ENCODE measurements at regions not wholly inside any gene's neighbourhood (a gene's known extent, or its start where the extent isn't known, plus 50 kb on each side); places are given as distances from the start of the nearest gene placed in this dataset.

- H3K36me3 ChIP-seq = no peaks in the 10 kb centered on the region
- DNase-seq (ENCODE audit: low read depth in 1 of 2, low spot score in 1 of 2) = no peak
- H3K4me1 ChIP-seq (ENCODE audit: low read depth) = no peaks in the 10 kb centered on the region
- no peak overlapping the region for H3K4me3 ChIP-seq
- no peak overlapping the region for H3K27ac ChIP-seq
- H3K9me3 ChIP-seq (ENCODE audit: low read depth) = no peaks in the 10 kb centered on the region
- peaks cover 10% of the 10 kb centered on the region for H3K27me3 ChIP-seq
- no peak for TF ChIP-seq CTCF (IDR thresholded peaks at IDR 0.05; ENCODE audit: low read depth, low read length)
Measured at GRCh38 chr16:80166082-80166481, 374.7 kb upstream of the DYNLRB2 start.

- DNase-seq (ENCODE audit: low read depth in 1 of 2, low spot score in 1 of 2) = no peak
- H3K27me3 ChIP-seq = peaks cover 6% of the 10 kb centered on the region
- H3K27ac ChIP-seq = no peak overlapping the region
- H3K36me3 ChIP-seq = no peaks in the 10 kb centered on the region
- TF ChIP-seq CTCF (IDR thresholded peaks at IDR 0.05; ENCODE audit: low read depth, low read length) = no peak
- no peaks in the 10 kb centered on the region for H3K4me1 ChIP-seq (ENCODE audit: low read depth)
- H3K9me3 ChIP-seq (ENCODE audit: low read depth) = no peaks in the 10 kb centered on the region
- no peak overlapping the region for H3K4me3 ChIP-seq
Measured at GRCh38 chr16:80164966-80165550, 375.7 kb upstream of the DYNLRB2 start.

- no peak for TF ChIP-seq CTCF (IDR thresholded peaks at IDR 0.05; ENCODE audit: low read depth, low read length)
- no peaks in the 10 kb centered on the region for H3K9me3 ChIP-seq (ENCODE audit: low read depth)
- H3K27ac ChIP-seq = no peak overlapping the region
- H3K4me1 ChIP-seq (ENCODE audit: low read depth) = no peaks in the 10 kb centered on the region
- no peaks in the 10 kb centered on the region for H3K36me3 ChIP-seq
- no peak for DNase-seq (ENCODE audit: low read depth in 1 of 2, low spot score in 1 of 2)
- H3K27me3 ChIP-seq = no peaks in the 10 kb centered on the region
- H3K4me3 ChIP-seq = no peak overlapping the region
Measured at GRCh38 chr16:80163339-80163738, 377.5 kb upstream of the DYNLRB2 start.

GRCh38 chr16:80161799-80162739 lies 378.7 kb upstream of the DYNLRB2 start:
- Histone ChIP-seq H3K27me3 (no peaks in the 10 kb centered on the region), H3K4me1 (ENCODE audit: low read depth) (no peaks in the 10 kb centered on the region), H3K36me3 (no peaks in the 10 kb centered on the region), H3K4me3 (no peak overlapping the region), H3K9me3 (ENCODE audit: low read depth) (no peaks in the 10 kb centered on the region), H3K27ac (no peak overlapping the region)
- TF ChIP-seq CTCF (IDR thresholded peaks at IDR 0.05; ENCODE audit: low read depth, low read length) = no peak
- DNase-seq (ENCODE audit: low read depth in 1 of 2, low spot score in 1 of 2) = no peak

- H3K27ac ChIP-seq = no peak overlapping the region
- H3K9me3 ChIP-seq (ENCODE audit: low read depth) = no peaks in the 10 kb centered on the region
- H3K36me3 ChIP-seq = no peaks in the 10 kb centered on the region
- TF ChIP-seq CTCF (IDR thresholded peaks at IDR 0.05; ENCODE audit: low read depth, low read length) = no peak
- no peak overlapping the region for H3K4me3 ChIP-seq
- H3K4me1 ChIP-seq (ENCODE audit: low read depth) = no peaks in the 10 kb centered on the region
- H3K27me3 ChIP-seq = no peaks in the 10 kb centered on the region
- DNase-seq (ENCODE audit: low read depth in 1 of 2, low spot score in 1 of 2) = no peak
Measured at GRCh38 chr16:80158766-80159165, 382.0 kb upstream of the DYNLRB2 start.
